Gastroesophageal sphincter (tissue), 4 donors: ENCODE measurements at regions not wholly inside any gene's neighbourhood (a gene's known extent, or its start where the extent isn't known, plus 50 kb on each side); places are given as distances from the start of the nearest gene placed in this dataset.
"Not testable (repeated sequence)": the region's sequence is repeated elsewhere in the genome, so short reads cannot be mapped to it uniquely, and the experiment has no call there.

Source experiments
- ATAC-seq: fragments of 150-250 bp; one replicate; pipeline ENCODE4 v1.9.1; 2016; ENCODE audit warnings: mild to moderate bottlenecking, moderate library complexity
- H3K27ac ChIP-seq, 4 donors: fragments of 200-600 bp; sonication (generic) in 3 of 4; 1 replicate in 3 of 4; 2 replicates in 1 of 4; pipeline ENCODE4 v1.5.1; 2016 to 2019
- H3K27me3 ChIP-seq: fragments of 200-600 bp; sonication (generic); one replicate; pipeline ENCODE4 v1.5.1; 2019
- H3K36me3 ChIP-seq, 2 donors: fragments of 200-600 bp; sonication (generic); one replicate each; pipeline ENCODE4 v1.5.1; 2019; ENCODE audit warnings: control low read depth in 1 of 2
- H3K4me1 ChIP-seq, 3 donors: fragments of 200-600 bp; sonication (generic); 1 replicate in 2 of 3; 2 replicates in 1 of 3; pipeline ENCODE4 v1.5.1; 2016 to 2019; ENCODE audit warnings: control low read depth in 2 of 3
- H3K4me3 ChIP-seq, 2 donors: fragments of 200-600 bp; sonication (generic); one replicate each; pipeline ENCODE4 v1.5.1; 2019; ENCODE audit warnings: mild to moderate bottlenecking in 1 of 2, moderate library complexity in 1 of 2
- H3K9me3 ChIP-seq, 3 donors: fragments of 200-600 bp; sonication (generic); one replicate each; pipeline ENCODE4 v1.5.1; 2017 to 2019; ENCODE audit warnings: control low read depth in 2 of 3
- CTCF ChIP-seq, 4 experiments: fragments of 200-600 bp in 2 of 4; fragments of 450-650 bp in 2 of 4; sonication (generic) in 1 of 4; IDR thresholded peaks; one replicate each; pipeline ENCODE4 v1.5.1; 2017 to 2019; ENCODE audit warnings: antibody characterized with exemption in 4 of 4, mild to moderate bottlenecking in 2 of 4, moderate library complexity in 2 of 4
- EP300 ChIP-seq: sonication (generic); formaldehyde crosslinking; IDR thresholded peaks from one replicate; pipeline ENCODE4 v1.6.1; 2017; ENCODE audit warnings: antibody characterized with exemption, mild to moderate bottlenecking
- POLR2A ChIP-seq, 2 donors: fragments of 450-650 bp; IDR thresholded peaks; one replicate each; pipeline ENCODE4 v1.6.1; 2017; ENCODE audit warnings: antibody characterized with exemption in 2 of 2, mild to moderate bottlenecking in 2 of 2, moderate library complexity in 1 of 2
- POLR2AphosphoS5 ChIP-seq: sonication (generic); formaldehyde crosslinking; IDR thresholded peaks from one replicate; pipeline ENCODE4 v1.6.1; 2017; ENCODE audit warnings: antibody characterized with exemption
- WGBS, 2 donors: methylation state at CpG; one replicate each; pipeline ENCODE4 v1.1.5; 2018; ENCODE audit warnings: low coverage in 1 of 2; 5-methylcytosine and 5-hydroxymethylcytosine counted together

GRCh38 chr5:87732875-87733768, 320.4 kb upstream of the CCNH start:
- Histone ChIP-seq H3K27me3 (no peaks in the 10 kb centered on the region), H3K9me3 (no peaks in the 10 kb centered on the region), H3K4me1 (no peaks in the 10 kb centered on the region), H3K36me3 (no peaks in the 10 kb centered on the region), H3K27ac (no peak overlapping the region), H3K4me3 (no peak overlapping the region)
- 73 to 80% methylated on average over 7 of the region's 7 CpGs for WGBS, 2 donors
- ATAC-seq: no peak
- TF ChIP-seq EP300 (no peak), POLR2AphosphoS5 (no peak), CTCF (IDR thresholded peaks at IDR 0.05) (no peak), POLR2A (IDR thresholded peaks at IDR 0.05) (no peak)

GRCh38 chr5:87729781-87730180, 317.1 kb upstream of the CCNH start:
- H3K27ac ChIP-seq: no peak overlapping the region
- no peaks in the 10 kb centered on the region for H3K4me1 ChIP-seq
- H3K27me3 ChIP-seq: no peaks in the 10 kb centered on the region
- TF ChIP-seq POLR2AphosphoS5: no peak
- no peak for TF ChIP-seq POLR2A (IDR thresholded peaks at IDR 0.05)
- TF ChIP-seq CTCF (IDR thresholded peaks at IDR 0.05): no peak
- TF ChIP-seq EP300: no peak
- no peak for ATAC-seq
- H3K4me3 ChIP-seq: no peak overlapping the region
- H3K36me3 ChIP-seq: no peaks in the 10 kb centered on the region
- H3K9me3 ChIP-seq: no peaks in the 10 kb centered on the region

- WGBS, 2 donors: 62 to 94% methylated on average over 3 of the region's 3 CpGs
- no peaks in the 10 kb centered on the region for H3K36me3 ChIP-seq
- no peak for ATAC-seq
- no peaks in the 10 kb centered on the region for H3K27me3 ChIP-seq
- no peak overlapping the region for H3K4me3 ChIP-seq
- no peaks in the 10 kb centered on the region for H3K4me1 ChIP-seq
- TF ChIP-seq EP300 (no peak), CTCF (IDR thresholded peaks at IDR 0.05) (no peak), POLR2AphosphoS5 (no peak), POLR2A (IDR thresholded peaks at IDR 0.05) (no peak)
- peaks cover 0 to 22% (median 0%) of the 10 kb centered on the region in 3 donors for H3K9me3 ChIP-seq
- H3K27ac ChIP-seq: no peak overlapping the region
Measured at GRCh38 chr5:87722286-87722685, 309.6 kb upstream of the CCNH start.

- not testable (repeated sequence) for ATAC-seq, H3K4me3 ChIP-seq
Measured at GRCh38 chr5:87718224-87718925, 305.6 kb upstream of the CCNH start.

GRCh38 chr5:87717761-87718160, 305.0 kb upstream of the CCNH start:
- Histone ChIP-seq H3K36me3 (no peaks in the 10 kb centered on the region), H3K4me1 (no peaks in the 10 kb centered on the region), H3K27me3 (no peaks in the 10 kb centered on the region), H3K9me3 (peaks cover 0 to 22% (median 0%) of the 10 kb centered on the region in 3 donors), H3K4me3 (no peak overlapping the region), H3K27ac (no peak overlapping the region)
- TF ChIP-seq EP300 (no peak), POLR2A (IDR thresholded peaks at IDR 0.05) (no peak), POLR2AphosphoS5 (no peak), CTCF (IDR thresholded peaks at IDR 0.05) (no peak)
- ATAC-seq: no peak
- WGBS, 2 donors: 72 to 100% methylated on average over 2 of the region's 2 CpGs

More at GRCh38 chr5:87718224-87718925, 305.6 kb upstream of the CCNH start:
- not testable (repeated sequence) for H3K27ac ChIP-seq, H3K27me3 ChIP-seq, H3K4me1 ChIP-seq, H3K36me3 ChIP-seq
- WGBS, 2 donors: 88 to 97% methylated on average over 4 of the region's 15 CpGs
- peaks cover 0 to 22% (median 0%) of the 10 kb centered on the region in 3 donors for H3K9me3 ChIP-seq
